Stimulated activated naive B cell treated with anti-CD40 and anti-IgM and Interleukin-4, amounts not matched to agents 10 μg/mL and 1 μg/mL and 100 μg/mL, for 72 hours (primary cell): ENCODE measurements at regions not wholly inside any gene's neighbourhood (a gene's known extent, or its start where the extent isn't known, plus 50 kb on each side); places are given as distances from the start of the nearest gene placed in this dataset.

Experiments used
- ATAC-seq, 2 donors: fragments of 150-1000 bp; cut with Tn5 transposase; replicated peaks; 2 replicates each; pipeline ENCODE4 v1.10.0; 2021; ENCODE audit warnings: moderate library complexity in 1 of 2
- DNase-seq: peaks from one replicate; pipeline ENCODE4 v3.0.0; 2021
- H3K27ac Mint-ChIP-seq: one replicate; pipeline ENCODE4 v1.8.0; 2022; ENCODE audit warnings: mild to moderate bottlenecking, mixed read lengths
- H3K27me3 Mint-ChIP-seq, 2 donors: one replicate each; pipeline ENCODE4 v1.8.0; 2022; ENCODE audit warnings: mixed read lengths in 2 of 2
- H3K36me3 Mint-ChIP-seq, 2 donors: one replicate each; pipeline ENCODE4 v1.8.0; 2022; ENCODE audit warnings: mixed read lengths in 2 of 2, mild to moderate bottlenecking in 1 of 2
- H3K4me1 Mint-ChIP-seq, 2 donors: one replicate each; pipeline ENCODE4 v1.8.0; 2022; ENCODE audit warnings: mixed read lengths in 2 of 2, mild to moderate bottlenecking in 1 of 2
- H3K4me3 Mint-ChIP-seq, 2 donors: one replicate each; pipeline ENCODE4 v1.8.0; 2022; ENCODE audit warnings: mild to moderate bottlenecking in 2 of 2, mixed read lengths in 2 of 2, moderate library complexity in 1 of 2
- H3K9me3 Mint-ChIP-seq, 2 donors: one replicate each; pipeline ENCODE4 v1.8.0; 2022; ENCODE audit warnings: mixed read lengths in 2 of 2, mild to moderate bottlenecking in 1 of 2

DNA sequence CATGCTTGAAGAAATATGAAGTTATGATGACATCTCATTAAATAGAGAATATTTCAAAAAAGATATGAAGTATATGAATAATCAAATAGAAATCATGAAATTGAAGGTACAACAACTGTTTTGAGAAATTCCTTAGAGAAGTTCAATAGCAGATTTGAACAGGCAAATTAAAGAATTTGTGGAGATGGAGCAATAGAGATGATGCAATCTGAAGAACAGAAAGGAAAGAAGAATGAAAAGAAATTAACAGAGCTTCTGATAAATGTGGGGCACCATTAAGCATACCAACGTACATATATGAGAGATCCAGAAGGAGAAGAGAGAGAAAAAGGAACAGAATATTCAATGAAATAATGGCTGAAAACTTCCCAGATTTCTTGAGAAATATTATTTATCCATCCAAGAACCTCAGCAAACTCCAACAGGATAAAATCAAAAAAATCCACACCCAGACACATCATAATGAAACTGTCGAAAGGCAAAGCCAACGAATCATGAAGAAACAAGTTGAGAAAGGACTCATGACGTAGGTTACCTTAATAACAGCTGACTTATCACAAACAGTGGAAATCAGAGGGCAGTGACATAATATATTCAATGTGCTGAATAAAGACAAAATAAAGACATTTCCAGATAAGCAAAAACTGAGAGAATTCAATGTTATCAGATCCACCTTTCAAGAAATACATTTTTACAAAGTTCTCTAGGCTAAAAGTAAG is 297.2 kb upstream of the TARS1 start:
- Mint-ChIP-seq H3K27ac (no peak overlapping the region), H3K4me3 (no peak overlapping the region), H3K9me3 (peaks cover 3 to 7% of the 10 kb centered on the region in 2 donors), H3K27me3 (no peaks in the 10 kb centered on the region), H3K4me1 (no peaks in the 10 kb centered on the region), H3K36me3 (no peaks in the 10 kb centered on the region)
- DNase-seq (no peak), ATAC-seq (no peak)

DNA sequence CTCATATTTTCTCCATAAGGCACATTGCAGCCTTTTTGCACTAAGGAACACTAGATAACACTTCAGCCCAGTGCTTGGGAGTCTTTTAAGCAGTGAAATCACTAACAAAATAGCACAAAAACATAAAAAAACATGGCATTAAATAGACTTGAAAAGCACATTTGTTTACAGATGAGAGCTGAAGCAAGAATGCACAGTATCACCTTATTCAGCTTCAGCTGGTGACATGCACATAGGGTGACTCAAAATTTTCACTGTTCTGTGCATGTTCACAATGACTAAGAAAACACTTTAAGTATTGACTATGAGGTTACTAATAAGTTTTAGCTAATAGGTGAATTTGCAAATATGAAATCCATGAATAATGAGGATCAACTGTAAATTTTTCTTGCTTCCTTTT is 293.9 kb upstream of the TARS1 start:
- H3K9me3 Mint-ChIP-seq, result peaks cover 3 to 7% of the 10 kb centered on the region in 2 donors
- no peak overlapping the region for H3K27ac Mint-ChIP-seq
- H3K4me3 Mint-ChIP-seq, result no peak overlapping the region
- H3K4me1 Mint-ChIP-seq, result no peaks in the 10 kb centered on the region
- no peak for ATAC-seq
- no peak for DNase-seq
- no peaks in the 10 kb centered on the region for H3K27me3 Mint-ChIP-seq
- H3K36me3 Mint-ChIP-seq, result no peaks in the 10 kb centered on the region

DNA sequence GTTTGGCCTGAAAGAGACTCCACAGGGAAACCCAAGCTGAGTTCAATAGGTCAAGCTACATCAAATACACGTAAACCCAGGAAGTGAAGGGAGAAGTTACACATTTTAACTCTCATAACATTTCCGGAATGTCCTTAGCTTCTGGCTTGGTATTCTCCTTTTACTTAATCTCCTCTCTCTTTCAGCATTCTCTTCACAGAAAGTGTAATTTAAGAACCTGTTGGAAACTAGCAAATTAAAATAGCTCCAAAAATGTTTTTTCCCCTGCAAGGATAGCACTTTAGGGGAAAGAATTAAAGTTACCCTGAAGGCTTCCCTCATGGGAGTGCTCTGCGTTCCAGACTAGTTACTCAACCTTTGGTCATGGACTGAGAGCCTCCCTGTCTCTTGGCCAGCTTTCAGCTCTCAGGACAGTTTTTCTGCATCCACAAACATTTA is 292.7 kb upstream of the TARS1 start:
- DNase-seq, result no peak
- no peaks in the 10 kb centered on the region for H3K4me1 Mint-ChIP-seq
- no peaks in the 10 kb centered on the region for H3K36me3 Mint-ChIP-seq
- peaks cover 3 to 4% of the 10 kb centered on the region in 2 donors for H3K9me3 Mint-ChIP-seq
- H3K27me3 Mint-ChIP-seq, result no peaks in the 10 kb centered on the region
- H3K27ac Mint-ChIP-seq, result no peak overlapping the region
- ATAC-seq, result no peak
- no peak overlapping the region for H3K4me3 Mint-ChIP-seq

DNA sequence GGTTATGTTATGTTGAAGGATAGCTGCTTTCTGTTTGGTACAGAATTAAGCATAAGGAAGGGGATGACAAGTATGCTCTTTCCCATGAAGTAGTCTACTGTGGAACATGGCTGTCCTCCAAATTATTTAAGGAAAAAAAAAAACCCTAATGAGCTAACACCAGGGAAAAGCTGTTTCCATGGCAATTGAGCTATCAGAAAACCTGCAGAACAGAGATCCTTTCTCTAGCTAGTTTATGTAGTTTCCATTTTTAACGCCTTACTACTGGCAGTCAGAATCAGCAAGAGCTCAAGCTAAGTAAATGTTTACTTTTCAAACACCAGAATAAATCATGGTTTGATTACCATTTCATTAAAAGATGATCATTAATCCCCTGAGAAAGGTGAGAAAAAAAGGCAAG is 287.4 kb upstream of the TARS1 start:
- Mint-ChIP-seq H3K27me3 (no peaks in the 10 kb centered on the region), H3K4me3 (no peak overlapping the region), H3K4me1 (no peaks in the 10 kb centered on the region), H3K27ac (no peak overlapping the region), H3K36me3 (no peaks in the 10 kb centered on the region), H3K9me3 (no peaks in the 10 kb centered on the region)
- no peak for ATAC-seq
- no peak for DNase-seq

DNA sequence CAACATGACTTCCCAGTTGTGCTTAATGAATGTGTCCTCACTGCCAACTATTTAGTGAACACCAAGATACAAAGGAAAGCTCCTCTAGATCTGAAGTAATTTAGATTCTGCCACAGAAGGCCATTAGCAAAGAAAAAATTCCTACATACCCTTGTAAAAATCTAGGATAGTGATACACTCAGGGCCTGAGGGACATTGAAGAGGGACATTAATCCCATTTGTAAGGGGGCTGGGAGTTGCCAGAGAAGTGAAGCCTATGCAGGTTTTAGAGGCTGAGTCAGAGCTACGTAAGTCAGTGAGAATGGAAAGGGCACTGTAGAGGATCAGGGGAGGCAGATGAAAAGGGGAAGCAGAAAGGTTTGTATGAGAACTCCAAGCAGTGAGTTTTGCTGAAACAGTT is 286.9 kb upstream of the TARS1 start:
- Mint-ChIP-seq H3K27me3 (no peaks in the 10 kb centered on the region), H3K27ac (no peak overlapping the region), H3K9me3 (no peaks in the 10 kb centered on the region), H3K36me3 (no peaks in the 10 kb centered on the region), H3K4me1 (no peaks in the 10 kb centered on the region), H3K4me3 (no peak overlapping the region)
- DNase-seq (no peak), ATAC-seq (no peak)

DNA sequence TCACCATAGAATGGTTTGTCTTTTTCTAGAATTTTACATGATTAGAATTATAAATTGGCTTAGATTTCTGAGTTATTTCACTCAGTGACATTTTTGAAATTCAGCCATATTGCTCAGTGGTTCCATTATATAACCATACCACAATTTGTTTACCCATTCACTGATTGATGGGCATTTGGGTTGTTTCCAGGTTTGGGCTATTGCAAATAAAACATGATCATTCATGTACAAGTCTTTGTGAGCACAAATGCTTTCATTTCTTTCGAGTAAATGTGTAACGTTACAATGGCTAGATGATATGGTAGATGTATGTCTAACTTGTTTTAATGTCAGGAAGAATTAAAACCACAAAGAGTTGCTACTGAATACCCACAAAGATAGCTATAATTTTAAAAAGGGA is 279.9 kb upstream of the TARS1 start:
- peaks cover 0 to 3% of the 10 kb centered on the region in 2 donors for H3K27me3 Mint-ChIP-seq
- no peaks in the 10 kb centered on the region for H3K4me1 Mint-ChIP-seq
- H3K4me3 Mint-ChIP-seq, result no peak overlapping the region
- H3K27ac Mint-ChIP-seq, result no peak overlapping the region
- H3K9me3 Mint-ChIP-seq, result peaks cover 0 to 3% of the 10 kb centered on the region in 2 donors
- DNase-seq (no peak), ATAC-seq (no peak)
- no peaks in the 10 kb centered on the region for H3K36me3 Mint-ChIP-seq

DNA sequence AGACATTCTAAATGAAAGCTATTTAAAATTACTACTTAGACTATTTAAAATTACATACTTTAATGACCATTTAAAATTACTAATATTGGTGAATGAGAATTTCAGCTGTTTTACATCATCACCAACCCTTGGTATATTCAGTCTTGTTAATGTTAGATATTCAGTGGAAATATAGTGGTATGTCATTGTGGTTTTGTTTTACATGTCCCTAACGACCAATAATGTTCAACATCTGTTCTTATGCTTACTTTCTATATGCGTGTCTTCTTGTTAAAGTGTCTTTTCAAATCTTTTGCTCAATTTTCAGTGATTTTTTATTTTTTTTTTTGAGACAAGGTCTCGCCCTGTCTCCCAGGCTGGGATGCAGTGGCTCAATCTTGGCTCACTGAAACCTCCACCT is 279.3 kb upstream of the TARS1 start:
- H3K27ac Mint-ChIP-seq, result no peak overlapping the region
- no peak for DNase-seq
- peaks cover 0 to 3% of the 10 kb centered on the region in 2 donors for H3K9me3 Mint-ChIP-seq
- H3K36me3 Mint-ChIP-seq, result no peaks in the 10 kb centered on the region
- H3K4me1 Mint-ChIP-seq, result no peaks in the 10 kb centered on the region
- no peak overlapping the region for H3K4me3 Mint-ChIP-seq
- peaks cover 0 to 4% of the 10 kb centered on the region in 2 donors for H3K27me3 Mint-ChIP-seq
- no peak for ATAC-seq

DNA sequence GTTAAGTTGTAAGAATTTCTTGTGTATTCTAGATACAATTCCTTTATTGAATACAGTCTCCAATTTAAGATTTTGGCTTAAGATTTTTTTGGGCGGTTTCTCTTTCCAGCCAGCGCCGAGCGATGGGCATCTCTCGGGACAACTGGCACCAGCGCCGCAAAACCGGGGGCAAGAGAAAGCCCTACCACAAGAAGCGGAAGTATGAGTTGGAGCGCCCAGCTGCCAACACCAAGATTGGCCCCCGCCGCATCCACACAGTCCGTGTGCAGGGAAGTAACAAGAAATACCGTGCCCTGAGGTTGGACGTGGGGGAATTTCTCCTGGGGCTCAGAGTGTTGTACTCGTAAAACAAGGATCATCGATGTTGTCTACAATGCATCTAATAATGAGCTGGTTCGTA is 278.7 kb upstream of the TARS1 start:
- Mint-ChIP-seq H3K4me1 (no peaks in the 10 kb centered on the region), H3K27me3 (peaks cover 0 to 4% of the 10 kb centered on the region in 2 donors), H3K9me3 (peaks cover 0 to 3% of the 10 kb centered on the region in 2 donors), H3K36me3 (no peaks in the 10 kb centered on the region), H3K27ac (no peak overlapping the region), H3K4me3 (no peak overlapping the region)
- DNase-seq, result no peak
- no peak for ATAC-seq

DNA sequence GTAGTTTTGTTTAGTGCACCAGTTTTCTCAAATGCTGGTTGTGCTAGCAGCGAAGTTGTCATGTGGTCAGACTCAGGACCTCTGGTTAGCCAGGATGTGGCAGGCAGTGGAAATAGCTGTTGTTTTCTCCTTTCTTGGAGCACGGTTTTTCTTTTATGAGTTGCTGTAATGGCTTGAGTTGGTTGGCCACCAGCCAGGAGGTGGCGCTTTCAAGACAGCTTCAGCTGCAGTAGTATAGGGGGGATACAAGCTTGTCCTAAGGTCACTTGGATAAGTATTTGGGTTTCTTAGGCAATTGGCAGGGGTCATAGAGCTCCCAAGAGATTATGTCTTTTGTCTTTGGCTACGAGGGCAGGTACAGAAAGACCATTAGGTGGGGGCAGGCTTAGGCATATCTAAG is 274.2 kb upstream of the TARS1 start:
- Mint-ChIP-seq H3K9me3 (peaks cover 13 to 17% of the 10 kb centered on the region in 2 donors), H3K4me1 (no peaks in the 10 kb centered on the region), H3K27me3 (peaks cover 0 to 4% of the 10 kb centered on the region in 2 donors), H3K36me3 (peaks cover 0 to 6% of the 10 kb centered on the region in 2 donors), H3K27ac (no peak overlapping the region), H3K4me3 (no peak overlapping the region)
- no peak for DNase-seq
- ATAC-seq, result no peak

DNA sequence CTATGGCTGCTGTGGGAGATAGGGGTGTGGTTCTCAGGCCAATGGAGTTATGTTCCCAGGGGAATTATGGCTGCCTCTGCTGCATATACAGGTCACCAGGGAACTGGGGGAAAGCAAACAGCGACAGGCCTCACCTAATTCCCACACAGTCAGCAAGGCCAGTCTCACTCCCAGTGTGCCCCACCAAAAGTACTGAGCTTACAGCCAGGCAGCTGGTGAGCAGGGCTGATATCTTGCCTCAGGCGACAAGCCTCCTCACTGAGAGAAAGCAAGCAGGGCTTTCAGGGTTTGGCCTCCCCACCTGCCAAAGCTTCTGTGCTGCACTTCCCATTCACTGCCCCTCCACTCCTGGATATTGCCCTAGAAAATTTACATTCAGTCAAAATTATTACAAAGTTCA is 273.8 kb upstream of the TARS1 start:
- ATAC-seq (no peak), DNase-seq (no peak)
- H3K4me3 Mint-ChIP-seq, result no peak overlapping the region
- H3K27ac Mint-ChIP-seq, result no peak overlapping the region
- peaks cover 13 to 17% of the 10 kb centered on the region in 2 donors for H3K9me3 Mint-ChIP-seq
- peaks cover 0 to 4% of the 10 kb centered on the region in 2 donors for H3K27me3 Mint-ChIP-seq
- peaks cover 0 to 6% of the 10 kb centered on the region in 2 donors for H3K36me3 Mint-ChIP-seq
- no peaks in the 10 kb centered on the region for H3K4me1 Mint-ChIP-seq

DNA sequence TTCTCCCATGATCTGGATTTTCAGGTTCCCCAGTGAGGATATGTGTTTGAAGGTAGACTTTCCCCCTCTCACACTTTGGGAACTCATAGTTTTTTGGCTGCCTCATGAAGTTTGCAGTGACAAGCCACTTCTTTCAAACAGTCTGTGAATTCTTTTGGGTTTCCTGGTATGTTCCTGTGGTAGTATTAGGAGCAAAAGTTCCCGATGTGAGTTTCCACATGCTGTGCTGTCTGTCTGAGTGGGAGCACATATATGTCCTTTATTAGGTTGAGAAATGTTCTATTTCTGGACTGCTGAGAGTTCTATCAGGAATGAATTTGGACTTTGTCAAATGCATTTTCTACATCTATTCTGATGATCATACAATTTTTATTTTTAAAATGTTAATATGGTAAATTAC is 273.2 kb upstream of the TARS1 start:
- peaks cover 0 to 4% of the 10 kb centered on the region in 2 donors for H3K27me3 Mint-ChIP-seq
- peaks cover 13 to 17% of the 10 kb centered on the region in 2 donors for H3K9me3 Mint-ChIP-seq
- no peak overlapping the region for H3K27ac Mint-ChIP-seq
- H3K36me3 Mint-ChIP-seq, result peaks cover 0 to 6% of the 10 kb centered on the region in 2 donors
- no peak for DNase-seq
- no peak overlapping the region for H3K4me3 Mint-ChIP-seq
- H3K4me1 Mint-ChIP-seq, result no peaks in the 10 kb centered on the region
- no peak for ATAC-seq

DNA sequence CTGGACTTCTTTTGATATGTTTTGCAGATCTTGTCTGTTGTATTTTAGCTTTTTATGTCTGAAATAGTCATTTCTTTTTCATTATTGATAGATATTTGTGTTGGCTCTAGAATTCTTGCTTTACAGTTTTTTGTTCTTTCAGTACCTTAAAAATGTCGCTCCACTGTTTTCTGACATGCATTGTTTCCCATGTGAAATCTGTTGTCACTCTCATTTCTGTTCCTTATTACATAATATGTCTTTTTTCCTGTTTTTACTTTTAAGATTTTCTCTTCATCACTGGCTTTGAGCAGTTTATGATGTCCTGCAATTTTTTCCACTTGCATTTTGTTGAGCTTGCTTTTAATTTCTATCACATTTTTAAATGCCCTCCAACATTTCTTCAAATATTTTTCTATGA is 270.4 kb upstream of the TARS1 start:
- H3K4me1 Mint-ChIP-seq, result no peaks in the 10 kb centered on the region
- ATAC-seq, result no peak
- H3K4me3 Mint-ChIP-seq, result no peak overlapping the region

DNA sequence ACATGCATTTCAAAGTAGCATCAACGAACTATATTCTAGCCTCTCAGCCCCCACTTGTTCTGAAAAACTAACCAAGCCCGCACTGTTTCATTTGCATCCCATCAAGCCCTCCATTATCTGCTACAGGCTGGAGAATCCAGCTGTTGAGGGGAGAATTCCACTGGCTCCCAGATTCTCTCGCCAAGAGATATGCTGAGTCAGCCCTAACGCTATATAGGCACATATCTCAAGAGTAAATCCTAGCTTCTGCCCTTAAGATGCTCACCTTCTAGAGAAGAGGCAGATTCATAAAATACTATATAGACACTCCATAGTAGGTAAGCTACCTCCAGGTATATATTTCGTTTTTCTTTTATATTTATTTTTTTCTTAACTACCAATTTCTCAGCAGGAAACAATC is 266.4 kb upstream of the TARS1 start:
- Mint-ChIP-seq H3K27ac (no peak overlapping the region), H3K27me3 (no peaks in the 10 kb centered on the region), H3K4me3 (no peak overlapping the region), H3K9me3 (peaks cover 12 to 22% of the 10 kb centered on the region in 2 donors), H3K4me1 (no peaks in the 10 kb centered on the region), H3K36me3 (peaks cover 0 to 6% of the 10 kb centered on the region in 2 donors)
- no peak for DNase-seq
- no peak for ATAC-seq

More for the DNA sequence above, 270.4 kb upstream of the TARS1 start:
- no peak for DNase-seq
- Mint-ChIP-seq H3K27me3 (peaks cover 0 to 4% of the 10 kb centered on the region in 2 donors), H3K9me3 (peaks cover 13 to 17% of the 10 kb centered on the region in 2 donors), H3K27ac (no peak overlapping the region), H3K36me3 (peaks cover 0 to 6% of the 10 kb centered on the region in 2 donors)

DNA sequence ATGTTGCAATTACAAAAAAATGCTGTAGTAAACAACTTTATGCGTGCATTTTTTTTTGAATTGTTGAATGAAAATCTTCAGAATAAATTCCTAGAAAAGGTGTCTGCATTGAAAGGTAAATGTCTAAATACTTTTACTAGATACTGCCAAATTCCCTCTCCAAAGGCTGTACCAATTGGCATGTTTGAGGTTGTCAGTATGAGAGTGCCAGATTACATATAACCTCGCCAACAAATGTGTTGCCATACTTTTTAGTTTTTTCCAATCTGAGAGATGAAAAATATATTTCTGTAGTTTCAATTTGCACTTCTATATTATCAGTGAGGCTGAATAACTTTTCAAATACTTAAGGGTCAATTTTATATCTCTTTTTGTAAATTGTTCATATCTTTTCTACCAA is 261.5 kb upstream of the TARS1 start:
- Mint-ChIP-seq H3K4me1 (no peaks in the 10 kb centered on the region), H3K36me3 (no peaks in the 10 kb centered on the region), H3K4me3 (no peak overlapping the region), H3K9me3 (peaks cover 3 to 5% of the 10 kb centered on the region in 2 donors), H3K27me3 (no peaks in the 10 kb centered on the region), H3K27ac (no peak overlapping the region)
- DNase-seq (no peak), ATAC-seq (no peak)

DNA sequence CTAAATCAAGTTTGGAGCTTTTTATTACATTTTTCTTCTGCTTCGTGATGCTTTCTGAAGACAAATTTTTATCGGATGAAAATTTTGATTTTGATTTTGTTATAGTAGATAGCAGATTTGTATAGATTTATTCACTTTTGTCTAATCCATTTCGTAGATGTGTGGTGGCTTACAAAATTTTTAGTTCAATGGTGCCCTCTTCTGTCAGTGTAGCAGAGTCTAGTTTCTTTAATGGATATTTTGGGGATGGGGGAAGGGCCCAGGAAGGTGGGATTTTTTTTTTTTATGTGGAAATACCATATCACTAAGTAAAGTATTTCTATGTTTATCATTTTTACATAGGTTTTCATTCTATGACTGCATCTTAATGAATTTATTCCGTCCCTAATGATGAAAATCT is 259.9 kb upstream of the TARS1 start:
- DNase-seq (no peak), ATAC-seq (no peak)
- H3K4me1 Mint-ChIP-seq, result no peaks in the 10 kb centered on the region
- H3K27ac Mint-ChIP-seq, result no peak overlapping the region
- H3K36me3 Mint-ChIP-seq, result no peaks in the 10 kb centered on the region
- no peak overlapping the region for H3K4me3 Mint-ChIP-seq
- H3K27me3 Mint-ChIP-seq, result no peaks in the 10 kb centered on the region
- peaks cover 3 to 5% of the 10 kb centered on the region in 2 donors for H3K9me3 Mint-ChIP-seq
